HEK293T (cell line): ENCODE measurements at regions not wholly inside any gene's neighbourhood (a gene's known extent, or its start where the extent isn't known, plus 50 kb on each side); places are given as distances from the start of the nearest gene placed in this dataset.

Experiments
- CTCF ChIA-PET: fragments of 350-600 bp; formaldehyde crosslinking; extraction: SDS; loops from one replicate; lab custom pipeline; 2021; ENCODE audit warnings: antibody characterized with exemption, inconsistent platforms; lab: Yijun Ruan, JAX
- POLR2A ChIA-PET: fragments of 350-600 bp; formaldehyde crosslinking; extraction: SDS; loops from one replicate; lab custom pipeline; 2020; ENCODE audit warnings: antibody characterized with exemption, inconsistent platforms; lab: Yijun Ruan, JAX
- DNase-seq: peaks from one replicate; pipeline ENCODE4 v3.0.0; 2012; ENCODE audit warnings: mixed read lengths; ENCODE audit errors: extremely low spot score
- ARNT ChIP-seq: fragments of 450-650 bp; IDR thresholded peaks from 2 replicates; pipeline ENCODE4 v1.6.1; 2017; ENCODE audit warnings: mild to moderate bottlenecking
- BHLHE40 ChIP-seq: fragments of 450-650 bp; IDR thresholded peaks from 2 replicates; pipeline ENCODE4 v1.6.1; 2016; ENCODE audit warnings: mild to moderate bottlenecking, moderate library complexity, borderline replicate concordance
- CTBP1 ChIP-seq: fragments of 450-650 bp; IDR thresholded peaks from 2 replicates; pipeline ENCODE4 v1.6.1; 2016; ENCODE audit warnings: borderline replicate concordance
- ELF4 ChIP-seq: fragments of 450-650 bp; IDR thresholded peaks from 2 replicates; pipeline ENCODE4 v1.6.1; 2017; ENCODE audit warnings: antibody characterized with exemption
- FOXA1 ChIP-seq: fragments of 450-650 bp; IDR thresholded peaks from 2 replicates; pipeline ENCODE4 v1.6.1; 2016; ENCODE audit warnings: mild to moderate bottlenecking
- FOXK2 ChIP-seq: fragments of 450-650 bp; IDR thresholded peaks from 2 replicates; pipeline ENCODE4 v1.6.1; 2016; ENCODE audit warnings: mild to moderate bottlenecking
- FOXM1 ChIP-seq: fragments of 450-650 bp; IDR thresholded peaks from 2 replicates; pipeline ENCODE4 v1.6.1; 2017; ENCODE audit warnings: mild to moderate bottlenecking, borderline replicate concordance
- HDGF ChIP-seq: fragments of 450-650 bp; IDR thresholded peaks from 2 replicates; pipeline ENCODE4 v1.6.1; 2017; ENCODE audit warnings: antibody characterized with exemption, borderline replicate concordance
- L3MBTL2 ChIP-seq: fragments of 450-650 bp; conservative IDR thresholded peaks from 2 replicates; pipeline ENCODE4 v1.6.1; 2016; ENCODE audit warnings: mild to moderate bottlenecking
- LEF1 ChIP-seq: fragments of 450-650 bp; IDR thresholded peaks from 2 replicates; pipeline ENCODE4 v1.6.1; 2017; ENCODE audit warnings: mild to moderate bottlenecking, borderline replicate concordance
- NFRKB ChIP-seq: fragments of 450-650 bp; IDR thresholded peaks from 2 replicates; pipeline ENCODE4 v1.6.1; 2016; ENCODE audit warnings: mild to moderate bottlenecking, moderate library complexity
- PKNOX1 ChIP-seq: fragments of 450-650 bp; IDR thresholded peaks from 2 replicates; pipeline ENCODE4 v1.6.1; 2016
- SP1 ChIP-seq: fragments of 450-650 bp; IDR thresholded peaks from 2 replicates; pipeline ENCODE4 v1.6.1; 2017
- SUZ12 ChIP-seq: fragments of 450-650 bp; IDR thresholded peaks from 2 replicates; pipeline ENCODE4 v1.6.1; 2016; ENCODE audit warnings: mild to moderate bottlenecking
- TARDBP ChIP-seq: fragments of 450-650 bp; IDR thresholded peaks from 2 replicates; pipeline ENCODE4 v1.6.1; 2016
- ZNF384 ChIP-seq: fragments of 450-650 bp; IDR thresholded peaks from 2 replicates; pipeline ENCODE4 v1.6.1; 2016

DNA sequence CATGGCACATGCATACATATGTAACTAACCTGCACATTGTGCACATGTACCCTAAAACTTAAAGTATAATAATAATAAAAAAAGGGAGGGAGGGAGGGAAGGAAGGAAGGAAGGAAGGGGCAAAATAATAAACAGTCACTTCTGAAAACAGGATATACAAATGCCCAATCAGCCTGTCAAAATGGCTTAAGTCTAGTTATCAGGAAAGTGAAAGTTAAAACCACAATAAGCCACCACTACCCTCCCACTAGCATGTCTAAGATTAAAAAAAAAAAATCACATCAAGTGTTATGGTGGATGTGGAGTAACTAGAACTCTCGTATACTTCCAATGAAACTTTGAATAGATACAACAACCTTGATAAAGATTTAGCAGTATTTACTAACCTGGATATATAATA, 145.6 kb upstream of the GMNC start:
- ChIA-PET CTCF (no interaction called here), POLR2A (no interaction called here)
- DNase-seq = no peak
- TF ChIP-seq ELF4 (no peak), TARDBP (no peak), BHLHE40 (no peak), PKNOX1 (no peak), CTBP1 (no peak), ZNF384 (no peak), FOXM1 (no peak), ARNT (no peak), SUZ12 (no peak), HDGF (no peak), LEF1 (no peak), L3MBTL2 (no peak), SP1 (no peak), FOXK2 (no peak), FOXA1 (no peak), NFRKB (no peak)

- POLR2A ChIA-PET = no interaction called here
- TF ChIP-seq HDGF (no peak), L3MBTL2 (no peak), ELF4 (no peak), FOXM1 (no peak), BHLHE40 (no peak), SP1 (no peak), FOXK2 (no peak), TARDBP (no peak)
- CTCF ChIA-PET = no interaction called here
- DNase-seq = no peak
These were observed 143.3 kb upstream of the GMNC start for GRCh38 chr3:191005790-191006189.

DNA sequence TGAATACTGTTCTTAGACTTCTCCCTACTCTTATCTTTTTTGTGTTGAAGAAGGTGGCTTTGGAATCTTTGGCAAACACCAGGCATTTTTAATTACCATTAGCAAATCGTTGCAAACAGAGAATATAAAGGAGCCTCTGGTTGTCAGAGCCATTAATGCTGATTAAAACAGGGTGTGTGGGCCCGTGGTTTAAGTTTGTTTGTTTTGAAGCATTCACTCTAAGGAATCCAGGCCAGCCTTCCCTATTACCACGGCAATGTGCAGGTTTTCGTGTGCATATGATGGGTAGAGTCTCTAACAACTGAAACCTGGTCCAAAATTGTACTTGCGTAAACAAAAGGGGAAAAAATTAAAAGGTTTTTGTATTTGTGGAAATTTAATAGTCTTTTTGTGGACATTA, 141.2 kb upstream of the GMNC start:
- no peak for DNase-seq
- CTCF ChIA-PET = no interaction called here
- POLR2A ChIA-PET = no interaction called here
- TF ChIP-seq SP1 (no peak), BHLHE40 (no peak), SUZ12 (no peak), HDGF (no peak), ELF4 (no peak), TARDBP (no peak), ARNT (no peak), PKNOX1 (no peak), CTBP1 (no peak), NFRKB (no peak), FOXA1 (no peak), L3MBTL2 (no peak), FOXM1 (no peak), LEF1 (no peak), ZNF384 (no peak), FOXK2 (no peak)

DNA sequence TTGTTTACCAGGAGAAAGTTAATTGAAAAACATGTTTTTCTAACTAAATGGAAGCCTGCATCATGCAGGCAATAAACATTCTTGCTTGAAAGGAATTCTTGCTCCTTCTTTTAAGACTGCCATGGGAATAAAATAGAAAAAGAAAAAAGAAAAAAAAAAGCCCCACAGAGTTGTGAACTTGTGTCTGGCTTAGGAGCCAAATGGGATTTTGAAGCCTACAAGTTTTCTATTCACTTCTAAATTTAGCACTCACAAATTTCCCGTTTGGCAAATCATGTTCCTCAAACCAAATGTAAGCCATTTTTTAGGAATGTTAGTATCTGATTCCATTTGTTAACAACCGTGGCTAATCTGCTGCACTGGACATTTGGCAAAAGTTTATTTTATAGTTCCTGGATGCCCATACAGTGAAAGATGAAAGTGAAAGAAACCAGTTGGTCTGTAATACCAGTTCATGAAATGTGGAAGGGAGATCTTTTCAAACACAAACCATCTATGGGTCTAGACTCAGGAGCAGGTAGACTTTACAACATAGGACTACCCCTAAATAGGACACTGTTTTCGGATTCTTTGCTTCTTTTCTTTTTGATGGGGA, 133.8 kb upstream of the GMNC start:
- DNase-seq = no peak
- ChIA-PET CTCF (no interaction called here), POLR2A (no interaction called here)

GRCh38 chr3:190995156-190995555, 132.7 kb upstream of the GMNC start:
- DNase-seq = no peak
- TF ChIP-seq SUZ12 (no peak), FOXA1 (no peak), NFRKB (no peak), L3MBTL2 (no peak), BHLHE40 (no peak), ARNT (no peak), HDGF (no peak), ELF4 (no peak), SP1 (no peak), TARDBP (no peak), ZNF384 (no peak), FOXM1 (no peak), FOXK2 (no peak), PKNOX1 (no peak), LEF1 (no peak)
- POLR2A ChIA-PET = no interaction called here
- CTCF ChIA-PET = no interaction called here

More for the DNA sequence above, 133.8 kb upstream of the GMNC start:
- no peak for TF ChIP-seq L3MBTL2
- no peak for TF ChIP-seq SP1
- TF ChIP-seq HDGF = no peak
- TF ChIP-seq BHLHE40 = no peak
- no peak for TF ChIP-seq FOXM1
- no peak for TF ChIP-seq ZNF384
- no peak for TF ChIP-seq SUZ12
- no peak for TF ChIP-seq LEF1
- TF ChIP-seq TARDBP = no peak
- TF ChIP-seq FOXA1 = no peak
- TF ChIP-seq ELF4 = no peak
- TF ChIP-seq ARNT = no peak
- no peak for TF ChIP-seq FOXK2
- TF ChIP-seq PKNOX1 = no peak
- no peak for TF ChIP-seq NFRKB
- TF ChIP-seq CTBP1 = no peak
